ENCODE measurements at regions not wholly inside any gene's neighbourhood (a gene's known extent, or its start where the extent isn't known, plus 50 kb on each side); places are given as distances from the start of the nearest gene placed in this dataset.
"Not testable (repeated sequence)": the region's sequence is repeated elsewhere in the genome, so short reads cannot be mapped to it uniquely, and the experiment has no call there.

DNA sequence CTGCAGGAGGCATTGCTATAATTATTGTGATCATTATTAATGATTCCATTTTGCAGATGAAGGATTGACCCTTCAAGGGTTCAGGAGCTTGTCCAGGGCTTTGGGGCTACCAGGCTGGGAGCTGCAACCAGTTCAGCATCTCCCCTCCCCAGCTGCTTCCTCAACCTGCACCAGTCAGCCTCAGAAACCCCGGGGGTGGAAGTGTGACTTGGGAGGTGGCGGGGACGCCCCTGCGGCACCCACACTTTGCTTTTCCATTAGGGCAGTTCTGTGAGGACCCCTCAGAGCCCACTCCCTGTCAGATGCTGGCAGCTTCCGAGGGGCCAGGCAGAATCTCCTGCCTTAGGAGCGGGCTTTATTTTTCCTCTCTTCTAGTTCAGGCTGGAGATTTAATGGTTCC lies 85.6 kb downstream of the OLFM1 start:
- DNase-seq: no peak

DNA sequence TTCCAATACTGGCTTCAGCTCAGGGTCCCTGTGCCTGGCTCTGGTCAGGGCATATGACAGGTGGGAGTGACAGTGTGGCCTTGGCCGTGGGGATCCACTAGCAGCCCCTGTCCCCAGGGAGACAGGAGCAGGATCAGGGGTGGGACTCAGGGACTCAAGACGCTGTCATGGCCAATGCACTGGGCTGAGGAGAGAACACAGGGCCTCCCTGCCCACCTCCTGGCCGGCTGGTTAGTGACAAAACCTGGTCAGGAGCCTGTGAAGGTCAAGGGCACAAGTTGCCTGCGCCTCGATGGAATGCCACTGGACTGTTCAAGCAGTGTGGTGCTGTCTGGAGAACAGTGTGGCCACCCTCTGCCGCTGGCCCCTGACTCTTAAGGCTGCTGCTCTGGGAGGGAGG lies 86.8 kb downstream of the OLFM1 start:
- no peak for DNase-seq

DNA sequence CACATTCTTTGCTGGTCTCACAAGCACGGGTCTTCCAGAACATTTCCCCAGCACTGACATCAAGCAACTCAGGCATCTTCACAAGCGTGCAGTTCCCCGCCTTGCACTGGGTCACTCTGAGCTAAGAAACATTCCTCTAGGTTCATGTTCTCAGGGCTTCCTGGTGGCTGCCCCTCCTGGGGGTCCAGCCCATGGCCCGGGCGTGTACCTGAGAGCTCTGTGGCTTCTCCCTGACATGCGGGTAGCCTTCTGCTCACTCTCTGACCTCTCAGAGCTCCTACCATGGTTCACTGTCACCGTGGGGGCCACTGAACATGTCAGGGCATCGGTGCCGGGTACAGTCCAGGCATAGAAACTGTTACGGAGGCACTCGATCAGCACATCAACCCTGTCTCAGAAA lies 87.5 kb downstream of the OLFM1 start:
- DNase-seq: no peak

DNA sequence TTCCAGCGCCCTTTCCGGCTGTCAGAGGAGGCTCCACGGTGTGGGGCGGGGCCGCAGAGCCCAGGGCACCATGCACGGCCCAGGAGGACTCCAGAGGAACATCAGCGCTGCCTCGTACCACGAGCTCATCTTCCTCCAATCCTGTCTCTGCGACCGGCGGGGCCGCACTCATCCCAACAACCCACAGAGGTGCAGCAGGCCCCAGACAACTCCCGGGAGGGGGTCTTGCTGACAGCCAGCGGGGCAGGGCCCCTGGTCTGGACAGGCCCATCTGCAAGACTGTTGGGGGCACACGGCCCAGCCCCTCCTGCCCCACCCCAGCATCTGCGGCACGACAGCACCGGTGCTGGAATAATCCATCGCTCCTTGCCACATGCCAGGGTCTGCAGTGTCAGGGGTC lies 88.8 kb downstream of the OLFM1 start:
- DNase-seq: no peak

DNA sequence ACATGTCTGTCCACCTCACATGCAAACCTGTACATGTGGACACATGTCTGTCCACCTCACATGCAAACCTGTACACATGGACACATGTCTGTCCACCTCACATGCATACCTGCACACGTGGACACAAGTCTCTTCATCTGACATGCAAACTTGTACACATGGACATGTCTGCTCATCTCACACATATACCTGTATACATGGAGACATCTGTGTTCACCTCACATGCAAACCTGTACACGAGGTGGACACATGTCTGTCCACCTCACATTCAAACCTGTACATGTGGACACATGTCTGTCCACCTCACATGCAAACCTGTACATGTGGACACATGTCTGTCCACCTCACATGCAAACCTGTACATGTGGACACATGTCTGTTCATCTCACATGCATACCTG lies 90.1 kb downstream of the OLFM1 start:
- DNase-seq: not testable (repeated sequence)

DNA sequence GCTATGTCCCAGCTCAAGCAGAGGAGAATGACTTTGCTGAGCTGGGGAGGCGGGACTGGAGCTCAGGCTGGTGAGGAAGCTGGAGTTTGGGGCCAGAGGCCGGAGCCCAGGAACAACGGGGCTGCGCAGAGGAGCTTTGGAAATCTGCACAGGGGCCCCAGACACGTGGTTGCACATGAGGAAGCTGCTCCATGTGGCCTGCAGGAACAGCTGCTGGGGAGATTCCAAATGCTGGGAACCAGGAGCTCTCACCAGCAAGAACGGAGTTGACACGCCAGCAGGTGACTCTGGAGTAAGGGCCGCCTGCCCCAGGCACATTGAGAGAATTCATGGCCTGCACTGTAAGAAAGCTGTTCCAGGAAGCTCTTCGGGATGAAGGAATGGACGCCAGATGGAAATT lies 91.0 kb downstream of the OLFM1 start:
- DNase-seq: no peak

DNA sequence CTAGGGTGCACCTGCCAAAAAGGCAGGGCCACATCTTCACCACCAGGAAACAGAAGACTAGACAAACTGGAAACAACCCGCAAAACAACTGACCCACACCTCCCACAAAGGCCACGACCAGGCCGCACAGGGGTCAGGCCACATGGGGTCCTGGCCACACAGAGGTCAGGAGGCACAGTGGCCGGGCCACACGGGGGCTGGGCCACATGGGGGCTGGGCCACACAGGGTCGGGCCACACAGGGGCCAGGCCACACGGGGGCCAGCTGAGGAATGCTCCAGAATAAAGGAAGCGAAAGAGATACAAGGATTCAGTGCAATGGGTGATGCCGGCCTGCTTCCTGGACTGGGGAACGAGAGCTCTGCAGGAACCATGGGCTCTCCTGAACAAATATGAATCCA lies 91.6 kb downstream of the OLFM1 start:
- no peak for DNase-seq

DNA sequence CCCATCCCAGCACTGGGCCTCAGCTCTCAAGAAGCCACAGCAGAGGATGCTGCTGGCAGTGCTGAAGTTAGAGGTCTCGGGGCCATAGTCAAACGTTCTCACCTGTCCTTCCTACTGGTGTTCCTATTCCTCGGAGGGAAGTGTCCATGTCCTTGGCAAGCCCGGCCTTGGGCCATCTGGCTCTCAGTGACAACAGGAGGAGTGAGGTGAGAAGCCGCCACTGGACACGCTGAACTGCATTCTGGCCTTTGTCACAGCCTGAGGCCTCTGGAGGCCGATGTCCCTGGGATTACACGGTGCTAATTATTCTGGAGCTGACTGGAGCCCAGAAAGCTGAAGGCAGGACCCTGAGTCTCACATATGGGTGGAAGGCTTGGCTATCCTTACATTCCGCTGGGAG lies 92.5 kb downstream of the OLFM1 start:
- DNase-seq: no peak

DNA sequence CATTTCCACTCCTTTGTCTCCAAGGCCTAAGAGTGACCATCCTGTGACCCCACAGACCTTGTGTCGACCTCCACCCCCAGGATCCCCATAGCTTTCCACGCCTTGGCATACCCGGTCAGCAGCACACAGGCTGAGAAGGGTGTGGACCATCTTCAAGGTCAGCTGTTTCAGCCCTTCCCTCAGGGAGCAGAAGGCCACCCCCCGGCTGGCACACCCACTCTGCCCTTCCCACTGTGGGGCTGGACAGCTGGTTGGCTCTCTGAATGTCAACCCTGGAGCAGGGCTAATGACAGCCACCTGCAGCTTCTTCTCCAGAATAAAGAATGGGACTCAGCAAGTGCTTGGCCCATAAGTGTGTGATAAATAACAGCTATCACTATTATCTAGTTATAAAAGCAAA lies 93.1 kb downstream of the OLFM1 start:
- DNase-seq: no peak

DNA sequence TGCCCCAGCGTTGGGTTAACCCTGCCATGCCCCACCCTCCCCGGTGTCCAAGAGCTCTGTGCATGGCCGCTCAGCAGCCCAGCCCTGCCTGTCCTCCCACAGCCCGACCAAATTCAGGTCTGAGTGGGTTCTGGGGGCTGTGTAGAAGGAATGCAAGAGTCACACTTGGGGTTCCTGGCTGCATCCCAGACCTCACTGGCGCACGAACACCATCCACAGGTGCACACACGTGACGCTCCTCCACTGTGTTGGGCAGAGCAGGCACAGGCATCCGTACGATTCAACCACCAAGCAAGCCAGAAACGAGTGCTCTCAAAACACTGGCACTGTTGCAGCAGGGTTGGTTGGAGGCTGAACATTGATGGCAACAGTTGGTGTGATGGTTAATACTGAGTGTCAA lies 93.9 kb downstream of the OLFM1 start:
- no peak for DNase-seq

DNA sequence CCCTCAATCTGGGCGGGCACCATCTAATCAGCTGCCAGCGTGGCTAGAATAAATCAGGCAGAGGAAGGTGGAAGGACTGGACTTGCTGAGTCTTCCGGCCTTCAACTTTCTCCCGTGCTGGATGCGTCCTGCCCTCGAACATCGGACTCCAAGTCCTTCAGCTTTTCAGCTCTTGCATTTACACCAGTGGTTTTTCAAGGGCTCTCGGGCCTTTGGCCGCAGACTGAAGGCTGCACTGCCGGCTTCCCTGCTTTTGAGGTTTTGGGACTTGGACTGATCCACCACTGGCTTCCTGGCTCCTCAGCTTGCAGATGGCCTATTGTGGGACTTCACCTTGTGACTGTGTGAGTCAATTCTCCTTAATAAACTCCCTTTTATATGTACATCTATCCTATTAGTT lies 94.4 kb downstream of the OLFM1 start:
- DNase-seq: not testable (repeated sequence)

DNA sequence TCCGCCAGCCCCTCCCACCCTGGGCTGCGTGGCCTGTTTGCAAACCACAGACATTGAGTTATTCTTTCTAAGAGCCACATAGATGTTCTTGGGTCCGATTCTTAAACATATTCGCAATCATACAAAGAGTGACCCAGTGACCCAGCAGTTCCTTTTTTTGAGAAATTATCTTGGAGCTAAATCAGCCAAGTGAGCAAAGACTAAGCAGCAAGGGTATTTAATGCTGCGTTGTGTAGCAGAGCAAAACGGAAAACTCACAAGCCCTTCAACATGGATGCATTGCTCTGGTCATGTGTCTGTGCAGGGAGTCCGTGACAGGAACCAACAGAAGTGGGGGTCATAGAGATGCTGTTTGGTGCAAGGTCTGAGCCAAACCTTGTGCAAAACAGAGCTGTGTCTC lies 95.6 kb downstream of the OLFM1 start:
- no peak for DNase-seq

DNA sequence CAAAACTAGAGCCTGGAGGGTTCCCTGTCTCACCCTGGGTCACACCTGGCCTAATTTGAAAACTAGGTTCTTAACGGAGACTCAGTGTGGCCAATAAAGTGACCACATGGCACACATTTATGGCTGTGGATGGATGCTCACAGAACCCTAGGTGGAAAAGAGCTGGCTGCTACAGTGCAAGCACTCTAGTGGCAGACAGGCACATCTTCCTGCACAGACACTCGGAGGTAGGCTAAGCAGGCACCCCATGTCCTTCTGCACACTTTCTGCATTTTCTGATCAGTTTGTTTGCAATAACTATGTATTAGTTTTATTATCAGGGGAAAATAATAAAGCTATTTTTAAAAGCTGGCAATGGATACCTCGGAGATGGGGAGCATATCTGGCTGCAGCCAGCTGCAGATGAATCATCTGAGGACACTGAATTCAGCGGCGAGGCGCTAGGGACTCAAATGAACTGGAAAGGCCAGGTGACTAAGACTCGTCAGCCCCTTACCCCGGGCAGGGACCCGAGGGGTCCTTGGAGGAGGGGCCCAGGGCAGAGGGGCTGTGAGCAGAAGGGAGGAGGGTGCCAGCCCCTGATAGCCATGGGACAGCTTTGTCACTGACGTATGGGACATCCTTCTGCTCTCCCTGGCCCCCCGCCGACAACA lies 96.2 kb downstream of the OLFM1 start:
- no peak for DNase-seq

DNA sequence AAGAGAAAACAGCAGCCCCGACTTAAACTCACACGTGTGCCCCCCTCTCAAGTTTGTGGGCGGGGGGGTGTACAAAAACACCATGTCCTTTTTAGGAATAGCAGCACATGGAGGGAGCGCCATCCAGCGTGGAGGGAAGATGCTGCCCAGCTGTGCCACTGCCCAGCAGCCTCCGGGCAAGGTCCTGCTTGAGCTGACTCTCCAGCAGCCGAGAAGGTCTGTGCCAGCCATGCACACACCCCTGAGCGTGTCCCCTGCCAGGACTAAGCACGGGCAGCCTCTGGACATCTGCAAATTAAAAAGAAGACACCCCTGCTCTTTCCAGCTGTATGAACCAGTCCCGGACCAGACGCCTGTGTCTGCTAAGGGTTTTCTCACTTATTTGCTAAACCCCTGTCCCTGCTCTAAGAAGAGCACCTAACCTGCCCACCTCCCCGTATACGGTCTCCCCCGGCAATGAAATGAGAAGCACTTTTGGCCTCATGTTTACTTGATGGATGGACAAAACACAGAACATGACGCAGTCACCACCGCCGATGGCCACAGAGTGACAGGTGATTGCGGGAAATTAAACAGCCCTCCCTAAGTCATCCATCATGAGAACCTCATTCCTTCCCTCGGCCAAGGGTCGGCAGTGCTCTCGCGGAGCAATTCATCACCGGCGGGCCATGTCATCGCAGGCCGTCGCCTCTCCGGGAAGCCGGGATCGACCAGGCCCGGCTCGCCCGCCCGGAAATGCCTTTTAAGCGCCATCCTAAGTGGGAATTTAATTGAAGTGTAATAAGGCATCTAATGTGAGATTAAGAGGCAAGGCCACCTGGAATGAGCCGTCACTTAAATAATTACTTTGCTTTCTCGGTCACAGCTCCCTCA lies 96.9 kb downstream of the OLFM1 start:
- no peak for DNase-seq

DNA sequence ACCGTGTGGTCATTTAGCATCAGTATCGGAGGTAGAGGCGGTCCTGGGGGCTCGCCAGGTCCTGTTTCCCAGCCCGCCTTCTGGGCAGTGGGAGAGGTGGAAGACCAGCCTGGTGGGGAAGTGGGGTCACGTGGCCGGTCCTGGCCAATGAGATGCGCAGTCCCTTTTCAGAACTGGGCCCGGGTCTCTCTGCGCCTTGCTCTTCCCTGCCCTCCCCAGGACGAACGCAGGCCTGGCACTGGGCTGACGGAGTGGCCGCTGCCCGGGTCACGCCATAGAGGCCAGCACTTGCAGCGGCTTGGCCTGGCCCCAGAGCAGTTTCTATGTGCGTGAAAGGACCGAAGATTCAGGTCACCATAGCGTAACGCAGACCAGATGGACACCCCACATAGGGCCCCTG lies 97.6 kb downstream of the OLFM1 start:
- no peak for DNase-seq

DNA sequence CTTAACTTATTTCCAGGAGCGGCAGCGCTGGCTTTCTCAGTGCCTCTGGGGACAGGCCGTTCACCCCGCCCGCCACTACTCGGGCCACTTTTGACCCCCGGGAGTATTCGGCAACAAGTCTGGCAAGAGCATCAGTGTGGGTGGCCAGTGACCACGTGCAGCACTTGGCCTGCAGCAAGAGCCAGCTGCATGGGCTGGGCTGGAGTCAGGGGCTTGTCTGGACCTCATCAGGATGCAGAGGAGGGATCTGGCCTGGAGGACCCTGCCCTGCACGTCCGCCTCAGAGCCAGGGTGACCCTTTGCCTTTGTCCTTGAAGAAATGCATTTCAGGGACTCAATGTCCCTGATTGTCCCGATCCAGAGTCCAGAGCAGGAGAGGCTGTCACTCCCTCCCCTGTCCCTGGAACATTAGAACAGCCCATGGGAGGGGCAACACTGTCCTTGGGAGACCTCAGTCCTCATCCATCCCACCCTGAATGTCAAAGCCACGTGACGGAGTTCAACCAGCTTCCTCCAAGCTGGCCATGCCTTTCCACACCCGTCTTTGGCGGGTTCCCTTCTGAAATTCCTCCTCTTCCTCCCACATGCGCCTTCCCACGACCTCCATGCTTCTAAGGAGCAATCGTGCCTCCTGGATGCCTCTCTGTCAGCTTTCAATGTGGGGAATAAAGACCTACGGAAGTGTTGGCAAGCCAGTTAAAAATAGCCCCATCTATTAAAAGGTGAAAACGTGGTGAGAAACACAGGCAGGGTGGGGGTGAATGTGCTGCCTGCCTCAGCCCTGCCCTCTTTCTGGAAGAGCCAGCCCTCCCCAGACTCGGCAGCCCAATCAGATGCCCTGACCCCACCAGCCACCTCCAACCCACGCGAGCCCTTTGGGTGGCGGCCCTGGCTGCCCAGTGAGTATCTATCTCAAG lies 99.0 kb downstream of the OLFM1 start:
- no peak for DNase-seq

DNA sequence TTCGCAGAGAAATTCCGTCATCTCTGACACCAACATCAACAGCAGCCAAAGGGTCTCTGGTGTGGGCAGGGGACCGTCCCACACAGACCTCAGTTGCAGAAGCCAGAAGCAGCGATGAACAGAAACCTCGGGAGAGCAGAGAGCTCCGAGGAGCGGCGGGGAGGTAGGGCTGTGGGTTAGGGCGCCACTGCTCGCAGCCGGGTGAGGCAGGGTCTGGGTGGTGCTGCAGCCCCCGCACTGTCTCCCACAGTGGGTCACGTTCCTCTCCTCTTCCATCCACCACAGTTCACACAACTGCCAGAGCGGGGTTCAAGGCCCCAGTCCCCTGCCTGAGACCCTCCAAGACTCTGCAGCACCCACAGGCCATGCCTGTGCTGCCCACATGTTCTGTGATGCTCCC lies 99.9 kb downstream of the OLFM1 start:
- no peak for DNase-seq

DNA sequence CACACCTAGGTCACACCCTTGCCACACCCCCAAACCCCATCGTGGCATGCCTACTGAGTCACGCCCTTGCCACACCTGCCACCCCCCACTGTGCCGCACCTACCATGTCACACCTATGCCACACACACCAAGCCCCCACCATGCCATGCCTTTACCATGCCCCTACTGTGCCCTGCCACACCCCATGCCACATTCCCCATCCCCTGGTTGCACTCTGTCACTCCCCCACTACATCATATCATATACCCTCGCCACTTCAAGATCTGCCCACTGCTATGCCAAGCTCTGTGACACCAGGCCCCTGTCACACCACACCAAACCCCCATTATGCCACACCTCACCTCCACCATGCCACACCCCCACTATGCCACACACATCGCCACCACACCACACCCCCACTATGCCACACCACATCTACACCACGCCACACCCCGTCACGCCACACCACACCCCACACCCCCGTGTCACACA lies 101.2 kb downstream of the OLFM1 start:
- DNase-seq: no peak

DNA sequence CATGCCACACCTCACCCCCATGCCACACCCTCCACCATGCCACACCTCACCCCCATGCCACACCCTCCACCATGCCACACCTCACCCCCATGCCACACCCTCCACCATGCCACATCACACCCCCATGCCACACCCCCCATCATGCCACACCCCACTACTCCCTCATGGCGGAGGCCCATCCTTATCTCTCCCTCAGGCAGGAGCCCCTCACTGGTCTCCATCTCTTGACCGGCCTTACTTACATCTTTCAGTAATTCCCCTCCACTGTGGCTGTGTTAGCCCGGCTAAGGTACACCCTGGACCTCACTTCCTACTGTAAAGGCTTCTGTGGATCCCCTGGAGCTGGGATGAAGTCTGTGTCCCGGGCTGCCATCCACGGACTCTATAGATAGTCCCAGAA lies 102.0 kb downstream of the OLFM1 start:
- DNase-seq: no peak

DNA sequence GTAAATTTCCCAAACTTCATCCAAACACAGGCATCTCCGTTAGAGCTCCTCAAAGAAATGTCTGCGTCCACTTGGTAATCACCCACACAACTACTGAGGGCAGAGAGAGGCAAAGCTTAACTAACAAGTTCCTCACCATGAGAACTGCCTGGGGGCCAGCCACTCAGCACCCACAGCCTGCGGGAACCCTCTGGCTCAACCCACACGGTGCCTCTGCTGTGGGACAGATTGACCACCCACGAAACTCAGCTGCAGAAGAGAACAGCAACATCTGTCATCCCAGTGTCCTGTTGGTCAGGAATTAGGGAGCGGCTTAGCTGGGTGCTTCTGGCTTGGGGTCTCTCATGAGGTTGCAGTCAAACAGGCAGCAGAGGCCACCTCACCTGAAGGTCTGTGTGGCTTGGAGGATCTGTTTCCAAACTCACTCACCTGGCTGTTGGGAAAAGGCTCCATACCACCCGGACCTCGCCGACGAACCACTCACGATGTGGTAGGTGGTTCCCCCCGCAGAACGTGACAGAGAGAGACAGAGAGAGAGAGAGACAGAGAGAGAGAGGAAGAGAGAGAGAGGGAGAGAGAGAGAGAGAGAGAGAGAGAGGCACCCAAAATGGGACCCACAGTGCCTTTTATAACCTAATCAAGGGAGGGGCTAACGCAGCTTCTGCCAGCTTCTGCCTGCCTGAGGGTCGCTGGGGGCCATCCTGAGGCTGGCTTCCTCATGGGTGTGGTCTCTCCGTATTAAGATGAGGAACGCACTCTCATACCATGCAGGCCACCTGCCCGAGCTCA lies 103.5 kb downstream of the OLFM1 start:
- no peak for DNase-seq

DNA sequence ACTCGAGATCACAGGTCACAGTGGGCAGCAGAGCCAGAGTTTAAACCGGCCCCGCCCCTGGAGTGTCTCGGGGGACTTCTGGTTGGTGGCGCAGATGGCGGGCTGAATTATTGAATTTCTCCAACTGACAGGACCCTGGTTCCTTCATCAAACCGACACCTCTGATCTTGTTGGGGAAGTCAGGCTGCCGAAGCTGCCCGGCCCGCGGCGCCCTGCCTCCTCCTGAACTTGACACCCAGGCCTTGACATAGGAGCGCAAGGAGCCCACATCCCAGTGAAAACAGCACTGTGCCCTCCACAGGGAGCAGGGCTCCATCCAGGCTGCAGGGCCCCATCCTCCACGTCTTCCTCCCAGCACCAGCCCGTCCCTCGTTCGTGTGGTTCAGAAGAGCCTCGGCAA lies 105.2 kb downstream of the OLFM1 start:
- DNase-seq: no peak

DNA sequence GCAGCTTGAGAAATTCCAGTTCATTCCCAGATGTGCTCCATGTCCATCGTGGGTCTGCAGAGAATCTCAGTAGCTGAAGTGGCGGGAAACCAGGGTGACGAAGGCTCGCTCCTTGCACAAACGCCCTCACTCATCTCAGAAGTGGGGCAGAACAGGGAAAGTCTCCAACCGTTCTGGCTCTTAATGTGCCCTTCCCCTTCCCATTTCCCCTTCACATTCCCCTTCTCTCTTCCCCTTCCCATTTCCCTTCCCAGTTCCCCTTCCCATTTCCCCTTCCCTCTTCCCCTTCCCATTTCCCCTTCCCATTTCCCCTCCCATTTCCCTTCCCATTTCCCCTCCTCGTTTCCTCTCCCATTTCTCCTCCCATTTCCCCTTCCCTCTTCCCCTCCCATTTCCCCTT lies 108.5 kb downstream of the OLFM1 start:
- DNase-seq: not testable (repeated sequence)

DNA sequence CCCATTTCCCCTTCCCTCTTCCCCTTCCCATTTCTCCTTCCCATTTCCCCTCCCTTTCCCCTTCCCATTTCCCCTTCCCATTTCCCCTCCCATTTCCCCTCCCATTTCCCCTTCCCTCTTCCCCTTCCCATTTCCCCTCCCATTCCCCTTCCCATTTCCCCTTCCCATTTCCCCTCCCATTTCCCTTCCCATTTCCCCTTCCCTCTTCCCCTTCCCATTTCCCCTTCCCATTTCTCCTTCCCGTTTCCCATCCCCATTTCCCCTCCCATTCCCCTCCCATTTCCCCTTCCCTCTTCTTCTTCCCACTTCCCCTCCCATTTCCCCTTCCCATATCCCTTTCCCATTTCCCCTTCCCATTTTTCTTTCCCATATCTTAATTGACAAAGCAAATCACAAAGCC lies 109.0 kb downstream of the OLFM1 start:
- no peak for DNase-seq

Data from activated effector memory CD4-positive, alpha-beta T cell treated with anti-CD3 and anti-CD28 coated beads, Interleukin-2, amount 50 U/mL, for 16 hours (primary cell).